Astrocyte of the spinal cord (primary cell): ENCODE measurements at regions not wholly inside any gene's neighbourhood (a gene's known extent, or its start where the extent isn't known, plus 50 kb on each side); places are given as distances from the start of the nearest gene placed in this dataset.

Experiments used
- DNase-seq: peaks from one replicate; pipeline ENCODE4 v3.0.0; 2011; ENCODE audit warnings: low read depth, low spot score
- H3K4me3 ChIP-seq: 2 replicates; pipeline ENCODE4 v1.5.1; 2011; ENCODE audit warnings: low read depth, mild to moderate bottlenecking, low read length, moderate library complexity
- CTCF ChIP-seq: IDR thresholded peaks from 2 replicates; pipeline ENCODE4 v1.5.1; 2012; ENCODE audit warnings: low read depth, mild to moderate bottlenecking, low read length, inconsistent platforms
- in situ Hi-C: cut with HindIII; loops from 2 replicates; pipeline ENCODE4 v1.10.0; 2017; ENCODE audit warnings: low sequenced_read_pairs

GRCh38 chr3:150300388-150300787, 107.7 kb upstream of the TSC22D2 start:
- in situ Hi-C loops: no loop called here
- TF ChIP-seq CTCF: no peak
- H3K4me3 ChIP-seq: no peak overlapping the region
- DNase-seq: no peak

GRCh38 chr3:150299201-150299600, 108.9 kb upstream of the TSC22D2 start:
- no peak for TF ChIP-seq CTCF
- in situ Hi-C loops: loop anchor here (10.0 kb wide), 1 partner anchor 54 kb away; no protein-coding TSS in a partner anchor
- peak; percentile 59 for DNase-seq

GRCh38 chr3:150296966-150297365, 111.1 kb upstream of the TSC22D2 start:
- DNase-seq: no peak
- TF ChIP-seq CTCF: no peak
- in situ Hi-C loops: loop anchor here (10.0 kb wide), 1 partner anchor 52 kb away; no protein-coding TSS in a partner anchor
- H3K4me3 ChIP-seq: no peak overlapping the region

More at GRCh38 chr3:150299201-150299600, 108.9 kb upstream of the TSC22D2 start:
- no peak overlapping the region for H3K4me3 ChIP-seq

GRCh38 chr3:150296123-150296735, 111.9 kb upstream of the TSC22D2 start:
- in situ Hi-C loops: loop anchor here (10.0 kb wide), 1 partner anchor 51 kb away; no protein-coding TSS in a partner anchor
- TF ChIP-seq CTCF: no peak
- H3K4me3 ChIP-seq: no peak overlapping the region
- no peak for DNase-seq

- in situ Hi-C loops: loop anchor here (10.0 kb wide), 1 partner anchor 49 kb away; no protein-coding TSS in a partner anchor
- TF ChIP-seq CTCF: no peak
- no peak overlapping the region for H3K4me3 ChIP-seq
- DNase-seq: peak; percentile 85
Observed at GRCh38 chr3:150293401-150294001, 114.6 kb upstream of the TSC22D2 start.

GRCh38 chr3:150292891-150293290, 115.2 kb upstream of the TSC22D2 start:
- no peak for TF ChIP-seq CTCF
- peak; percentile 81 for DNase-seq
- H3K4me3 ChIP-seq: no peak overlapping the region
- in situ Hi-C loops: loop anchor here (10.0 kb wide), 1 partner anchor 48 kb away; no protein-coding TSS in a partner anchor
